ENCODE measurements at regions not wholly inside any gene's neighbourhood (a gene's known extent, or its start where the extent isn't known, plus 50 kb on each side); places are given as distances from the start of the nearest gene placed in this dataset.
"Not testable (repeated sequence)": the region's sequence is repeated elsewhere in the genome, so short reads cannot be mapped to it uniquely, and the experiment has no call there.

DNA sequence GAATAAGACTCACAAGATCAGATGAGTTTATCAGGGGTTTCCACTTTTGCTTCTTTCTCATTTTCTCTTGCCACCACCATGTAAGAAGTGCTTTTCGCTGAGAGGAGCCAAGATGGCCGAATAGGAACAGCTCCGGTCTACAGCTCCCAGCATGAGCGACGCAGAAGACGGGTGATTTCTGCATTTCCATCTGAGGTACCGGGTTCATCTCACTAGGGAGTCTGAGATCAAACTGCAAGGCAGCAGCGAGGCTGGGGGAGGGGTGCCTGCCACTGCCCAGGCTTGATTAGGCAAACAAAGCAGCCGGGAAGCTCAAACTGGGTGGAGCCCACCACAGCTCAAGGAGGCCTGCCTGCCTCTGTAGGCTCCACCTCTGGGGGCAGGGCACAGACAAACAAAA, 285.1 kb downstream of the MATN1 start:
- intact Hi-C loops (cut with micrococcal nuclease; ENCODE audit: unreplicated experiment); H3K4me2 ChIP-seq (ENCODE audit: low read depth, low read length); DNase-seq (ENCODE audit: low spot score); H3K36me3 ChIP-seq (replicated peaks in 1 of 2; ENCODE audit: control insufficient read depth in 1 of 2, insufficient read depth in 2 of 2, low read length in 2 of 2); BruUV-seq (replicated peaks); in situ Hi-C loops (cut with HindIII; ENCODE audit: extremely low pct_ligation_motif_present, low pct_unique_long_range_greater_than_20kb); ATAC-seq; H3K79me2 ChIP-seq (ENCODE audit: insufficient read depth, low read length); FAIRE-seq; H3K9ac ChIP-seq (ENCODE audit: insufficient read depth, low read depth, low read length); H3K27me3 ChIP-seq (ENCODE audit: control insufficient read depth in 1 of 2, insufficient read depth in 2 of 2, low read length in 2 of 2); H3K4me3 ChIP-seq (replicated peaks in 1 of 3; ENCODE audit: insufficient read depth in 1 of 3, low read depth in 2 of 3, low read length in 3 of 3); CTCF ChIA-PET (ENCODE audit: low intra/inter-chr PET ratio, low total read pairs); H3K27ac ChIP-seq (ENCODE audit: extremely low read length, insufficient read depth, low read length); POLR2A ChIA-PET; H4K20me1 ChIP-seq (ENCODE audit: insufficient read depth, low read length); H3K4me1 ChIP-seq (ENCODE audit: insufficient read depth, low read length); H2AFZ ChIP-seq (ENCODE audit: low read length): not testable (repeated sequence)
- H3K9me3 ChIP-seq (ENCODE audit: low read length) = peaks cover 11% of the 10 kb centered on the region
- WGBS (ENCODE audit: low lambda C conversion rate) = 10% methylated on average over 7 of the region's 9 CpGs

DNA sequence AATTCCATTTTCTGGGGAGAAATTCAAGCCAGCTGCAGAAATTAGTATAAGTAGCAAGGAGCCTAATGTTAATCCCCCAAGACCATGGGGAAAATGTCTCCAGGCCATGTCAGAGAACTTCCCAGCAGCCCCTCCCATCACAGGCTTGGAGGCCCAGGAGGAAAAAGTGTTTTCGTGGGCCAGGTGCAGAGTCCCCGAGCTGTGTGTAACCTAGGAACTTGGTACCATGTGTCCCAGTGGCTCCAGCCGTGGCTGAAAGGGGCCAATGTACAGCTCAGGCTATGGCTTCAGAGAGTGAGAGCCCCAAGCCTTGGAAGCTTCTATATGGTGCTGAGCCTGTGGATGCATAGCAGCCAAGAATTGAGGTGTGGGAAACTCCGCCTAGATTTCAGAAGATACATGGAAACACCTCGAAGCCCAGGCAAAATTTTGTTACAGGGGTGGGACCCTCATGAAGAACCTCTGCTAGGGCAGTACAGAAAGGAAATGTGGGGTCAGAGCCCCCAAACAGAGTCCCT, 286.3 kb downstream of the MATN1 start:
- Histone ChIP-seq H4K20me1 (ENCODE audit: insufficient read depth, low read length) (no peaks in the 10 kb centered on the region), H3K9ac (ENCODE audit: insufficient read depth, low read depth, low read length) (no peak overlapping the region), H3K36me3 (replicated peaks in 1 of 2; ENCODE audit: control insufficient read depth in 1 of 2, insufficient read depth in 2 of 2, low read length in 2 of 2) (no peaks in the 10 kb centered on the region), H3K27me3 (ENCODE audit: control insufficient read depth in 1 of 2, insufficient read depth in 2 of 2, low read length in 2 of 2) (no peaks in the 10 kb centered on the region), H3K27ac (ENCODE audit: extremely low read length, insufficient read depth, low read length) (no peak overlapping the region), H3K4me2 (ENCODE audit: low read depth, low read length) (no peak overlapping the region), H3K9me3 (ENCODE audit: low read length) (peaks cover 11% of the 10 kb centered on the region), H2AFZ (ENCODE audit: low read length) (no peak overlapping the region), H3K79me2 (ENCODE audit: insufficient read depth, low read length) (no peaks in the 10 kb centered on the region), H3K4me1 (ENCODE audit: insufficient read depth, low read length) (no peaks in the 10 kb centered on the region), H3K4me3 (replicated peaks in 1 of 3; ENCODE audit: insufficient read depth in 1 of 3, low read depth in 2 of 3, low read length in 3 of 3) (no peak overlapping the region)
- ChIA-PET CTCF (ENCODE audit: low intra/inter-chr PET ratio, low total read pairs) (no interaction called here), POLR2A (no interaction called here)
- no TSS peak for BruUV-seq (replicated peaks)
- in situ Hi-C loops (cut with HindIII; ENCODE audit: extremely low pct_ligation_motif_present, low pct_unique_long_range_greater_than_20kb) = no loop called here
- WGBS (ENCODE audit: low lambda C conversion rate) = 0% methylated on average over 2 of the region's 5 CpGs
- DNase-seq (ENCODE audit: low spot score) (no peak), FAIRE-seq (no peak), ATAC-seq (no peak)
- intact Hi-C loops (cut with micrococcal nuclease; ENCODE audit: unreplicated experiment) = no loop called here
- TF ChIP-seq SPEN (CRISPR knock-in tag; IDR thresholded peaks at IDR 0.05; ENCODE audit: low read depth) (no peak), HOXA5 (CRISPR knock-in tag; IDR thresholded peaks at IDR 0.05) (no peak), SATB2 (CRISPR knock-in tag; IDR thresholded peaks at IDR 0.05) (no peak), GLMP (CRISPR knock-in tag; IDR thresholded peaks at IDR 0.05; ENCODE audit: borderline replicate concordance) (no peak), BORCS8-MEF2B (CRISPR knock-in tag; IDR thresholded peaks at IDR 0.05) (no peak), ZNF354B (CRISPR knock-in tag; IDR thresholded peaks at IDR 0.05) (no peak), NAIF1 (CRISPR knock-in tag; IDR thresholded peaks at IDR 0.05; ENCODE audit: borderline replicate concordance) (no peak), RFX3 (CRISPR knock-in tag; IDR thresholded peaks at IDR 0.05) (no peak), ZNF20 (CRISPR knock-in tag; IDR thresholded peaks at IDR 0.05) (no peak), PHF8 (CRISPR knock-in tag; IDR thresholded peaks at IDR 0.05) (no peak), ATF2 (CRISPR knock-in tag; IDR thresholded peaks at IDR 0.05) (no peak)
- TF ChIP-seq, protein P1, sequence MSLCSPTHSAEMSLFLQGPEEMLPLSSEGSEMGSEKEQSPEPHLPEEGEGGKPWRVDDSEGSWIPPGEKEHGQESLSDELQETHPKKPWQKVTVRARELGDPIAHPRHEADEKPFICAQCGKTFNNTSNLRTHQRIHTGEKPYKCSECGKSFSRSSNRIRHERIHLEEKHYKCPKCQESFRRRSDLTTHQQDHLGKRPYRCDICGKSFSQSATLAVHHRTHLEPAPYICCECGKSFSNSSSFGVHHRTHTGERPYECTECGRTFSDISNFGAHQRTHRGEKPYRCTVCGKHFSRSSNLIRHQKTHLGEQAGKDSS (CRISPR knock-in tag; IDR thresholded peaks at IDR 0.05; ENCODE audit: borderline replicate concordance, low read depth) = no peak
